ENCODE measurements at regions not wholly inside any gene's neighbourhood (a gene's known extent, or its start where the extent isn't known, plus 50 kb on each side); places are given as distances from the start of the nearest gene placed in this dataset.

DNA sequence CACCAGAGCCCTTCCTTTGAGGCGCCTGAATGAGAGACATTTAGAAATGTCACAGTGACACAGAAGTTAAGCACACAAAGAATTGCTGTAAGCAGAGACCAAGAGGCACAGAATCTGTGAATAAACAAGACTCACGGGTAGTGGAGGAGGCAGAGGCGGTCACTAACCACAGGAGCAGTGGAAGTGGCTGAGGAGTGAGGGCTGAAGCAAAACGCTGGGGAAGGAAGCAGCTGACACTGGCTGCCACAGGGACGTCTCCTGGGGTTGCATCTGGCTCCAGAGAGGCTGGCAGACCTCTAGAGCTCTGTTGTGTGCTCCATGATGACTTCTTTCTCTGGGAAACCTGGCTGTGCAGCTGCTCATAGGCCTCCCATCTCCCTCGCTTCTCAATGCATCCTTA is 65.0 kb upstream of the SLC2A12 start:
- DNase-seq (ENCODE audit: low spot score): no peak
- no peak for ATAC-seq

- ATAC-seq (no peak), DNase-seq (ENCODE audit: low spot score) (no peak)
Observed at GRCh38 chr6:134115715-134116074, 63.3 kb upstream of the SLC2A12 start.

DNA sequence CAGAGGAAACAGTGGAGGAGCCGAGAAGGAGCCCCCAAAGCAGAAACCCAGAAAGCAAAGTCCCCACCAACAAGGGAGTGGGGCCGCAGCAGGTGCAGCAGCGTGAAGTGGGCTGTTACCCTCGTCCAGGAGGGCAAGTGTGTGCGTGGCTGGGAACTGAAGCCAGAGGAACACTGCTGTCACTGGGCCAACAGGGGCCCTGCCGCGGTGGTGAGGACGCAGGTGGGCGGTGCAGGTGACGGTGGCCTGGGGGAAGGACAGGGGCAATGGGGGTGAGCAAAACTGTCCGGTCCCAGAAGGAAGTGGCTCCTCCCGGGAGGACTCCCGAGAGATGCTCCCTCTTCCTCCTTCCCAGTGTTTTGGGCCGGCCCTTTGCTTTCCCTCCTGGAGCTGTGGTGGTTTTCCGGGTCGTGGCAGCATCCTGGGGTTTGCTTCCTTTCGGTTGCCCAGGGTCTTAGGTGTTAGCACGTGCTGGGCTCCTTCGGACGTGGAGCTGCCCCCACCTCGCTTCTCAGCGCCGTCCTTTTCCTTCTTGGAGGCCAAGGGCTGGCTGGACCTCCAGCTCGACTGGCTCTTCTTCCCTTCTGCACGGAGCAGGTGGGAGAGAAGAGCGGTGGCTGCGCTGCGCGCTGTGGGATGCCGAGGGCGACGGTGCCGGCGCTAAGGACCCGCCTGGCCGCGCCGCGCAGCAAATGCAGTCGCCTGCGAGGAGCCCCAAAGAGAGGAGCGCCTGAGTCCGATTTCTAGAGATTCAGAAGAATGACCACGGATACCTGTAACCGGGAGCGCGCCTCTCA is 62.7 kb upstream of the SLC2A12 start:
- DNase-seq (ENCODE audit: low spot score): no peak
- ATAC-seq: no peak

DNA sequence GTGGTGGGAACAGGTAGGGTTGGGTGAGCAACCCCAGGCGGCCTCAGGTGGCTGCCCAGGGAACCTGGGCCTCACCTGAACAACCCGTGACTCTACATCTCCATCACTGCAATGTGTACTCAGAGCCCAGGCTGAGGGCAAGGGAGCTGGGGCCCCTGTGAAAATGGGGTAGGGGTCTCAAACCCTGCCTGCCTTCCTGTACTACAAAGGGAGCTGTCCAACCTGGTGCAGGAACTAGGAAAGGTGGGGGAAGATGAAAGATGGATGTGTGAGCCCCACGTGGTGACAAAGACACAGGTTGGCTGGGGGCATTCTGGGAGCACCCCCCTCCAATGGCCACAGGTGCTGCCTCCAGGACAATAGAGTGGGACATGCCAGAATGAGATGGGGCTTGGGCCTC is 62.1 kb upstream of the SLC2A12 start:
- ATAC-seq (no peak), DNase-seq (ENCODE audit: low spot score) (no peak)

GRCh38 chr6:134111726-134112125 is 59.3 kb upstream of the SLC2A12 start:
- ATAC-seq (no peak), DNase-seq (ENCODE audit: low spot score) (no peak)

GRCh38 chr6:134111062-134111677 is 58.7 kb upstream of the SLC2A12 start:
- DNase-seq (ENCODE audit: low spot score) (no peak), ATAC-seq (peak; percentile 86)

- ATAC-seq (no peak), DNase-seq (ENCODE audit: low spot score) (no peak)
Observed at GRCh38 chr6:134106702-134107101, 54.3 kb upstream of the SLC2A12 start.

- DNase-seq (ENCODE audit: low spot score) (no peak), ATAC-seq (no peak)
Observed at GRCh38 chr6:134105940-134106339, 53.5 kb upstream of the SLC2A12 start.

- ATAC-seq (peak; percentile 67), DNase-seq (ENCODE audit: low spot score) (no peak)
Observed at GRCh38 chr6:134103006-134103405, 50.6 kb upstream of the SLC2A12 start.

All from left lobe of liver (tissue), 2 donors.